K562 (cell line): ENCODE measurements at regions not wholly inside any gene's neighbourhood (a gene's known extent, or its start where the extent isn't known, plus 50 kb on each side); places are given as distances from the start of the nearest gene placed in this dataset.

Experiments
- ATAC-seq: fragments of 200-7000 bp; cut with Tn5 transposase; 3 replicates; pipeline ENCODE4 v1.9.1; 2020; ENCODE audit warnings: moderate library complexity
- BruUV-seq: library from RNA; stranded (reverse); fragments of 400-500 nt; replicated peaks from 2 replicates; lab custom pipeline; 2021; lab: Mats Ljungman, UMichigan
- CTCF ChIA-PET: fragments of 300-600 bp; formaldehyde crosslinking; extraction: SDS; loops from one replicate; lab custom pipeline; 2021; ENCODE audit warnings: low intra/inter-chr PET ratio; lab: Yijun Ruan, JAX
- POLR2A ChIA-PET: fragments of 300-600, 350-650 bp; sonication (Branson Sonifier 250); formaldehyde crosslinking; extraction: SDS; loops from one replicate; lab custom pipeline; 2021; ENCODE audit warnings: antibody characterized with exemption, inconsistent platforms; lab: Yijun Ruan, JAX
- DNase-seq, 4 experiments: peaks; one replicate each; pipeline versions ENCODE4 v3.0.0 to v3.0.0-alpha.2; 2011 to 2018; ENCODE audit warnings: low spot score in 3 of 4, mixed read lengths in 3 of 4; ENCODE audit errors: extremely low read depth in 1 of 4
- FAIRE-seq: peaks from 2 replicates; lab custom pipeline; 2011; peaks lifted over from hg19 to GRCh38; lab: Jason Lieb, UNC
- H2AFZ ChIP-seq: 2 replicates; pipeline ENCODE4 v1.6.0; 2011; ENCODE audit warnings: low read depth, low read length, control low read depth, inconsistent platforms
- H3K27ac ChIP-seq: fragments of 200-600 bp; 3 replicates; pipeline ENCODE4 v1.8.0; 2011; ENCODE audit warnings: low read depth, mild to moderate bottlenecking, control low read depth, inconsistent platforms, low read length, moderate library complexity, mixed read lengths; ENCODE audit errors: extremely low read depth
- H3K27me3 ChIP-seq, 2 experiments: fragments of 300-600 bp in 1 of 2; 2 replicates in 1 of 2; 3 replicates in 1 of 2; pipeline versions ENCODE4 v1.6.0 to v1.8.0; 2011; ENCODE audit warnings: inconsistent platforms in 2 of 2, low read length in 2 of 2, mild to moderate bottlenecking in 1 of 2, mixed read lengths in 1 of 2, moderate library complexity in 1 of 2; ENCODE audit not compliant: control insufficient read depth in 2 of 2, insufficient read depth in 2 of 2
- H3K36me3 ChIP-seq: fragments of 300-600 bp; 3 replicates; pipeline ENCODE4 v1.8.0; 2011; ENCODE audit warnings: mild to moderate bottlenecking, low read length, inconsistent platforms; ENCODE audit not compliant: control insufficient read depth, insufficient read depth
- H3K4me1 ChIP-seq, 2 experiments: fragments of 200-600 bp in 1 of 2; replicated peaks in 1 of 2; 2 replicates in 1 of 2; 3 replicates in 1 of 2; pipeline versions ENCODE4 v1.5.1 to v1.8.0; 2011; ENCODE audit warnings: inconsistent platforms in 2 of 2, low read length in 2 of 2, mild to moderate bottlenecking in 1 of 2, mixed read lengths in 1 of 2, moderate library complexity in 1 of 2; ENCODE audit not compliant: control insufficient read depth in 2 of 2, insufficient read depth in 2 of 2
- H3K4me2 ChIP-seq: 2 replicates; pipeline ENCODE4 v1.6.1; 2011; ENCODE audit warnings: low read length, control low read depth, inconsistent platforms, mixed read lengths; ENCODE audit not compliant: insufficient read depth
- H3K4me3 ChIP-seq: fragments of 200-600 bp; sonication (generic), shearing (Covaris generic); 2 replicates; pipeline ENCODE4 v1.5.1; 2016; ENCODE audit warnings: control low read depth, inconsistent platforms
- H3K79me2 ChIP-seq: fragments of 200-600 bp; 3 replicates; pipeline ENCODE4 v1.8.0; 2011; ENCODE audit warnings: low read length, inconsistent platforms; ENCODE audit not compliant: control insufficient read depth, insufficient read depth
- H3K9ac ChIP-seq, 2 experiments: 2 replicates each; pipeline versions ENCODE4 v1.6.0 to v1.6.1; 2011; ENCODE audit warnings: low read depth in 2 of 2, low read length in 2 of 2, control low read depth in 1 of 2, inconsistent platforms in 1 of 2, mild to moderate bottlenecking in 1 of 2, mixed read lengths in 1 of 2; ENCODE audit not compliant: insufficient read depth in 1 of 2
- H3K9me1 ChIP-seq: one replicate; pipeline ENCODE4 v1.6.0; 2011; ENCODE audit warnings: inconsistent platforms, mild to moderate bottlenecking, low read length, moderate library complexity; ENCODE audit not compliant: control insufficient read depth, insufficient read depth
- H3K9me3 ChIP-seq: replicated peaks from 2 replicates; pipeline ENCODE4 v1.5.1; 2011; ENCODE audit warnings: low read depth, low read length, inconsistent platforms; ENCODE audit not compliant: control insufficient read depth, insufficient read depth
- H4K20me1 ChIP-seq: replicated peaks from 2 replicates; pipeline ENCODE4 v1.6.1; 2011; ENCODE audit warnings: low read length, inconsistent platforms, mixed read lengths; ENCODE audit not compliant: control insufficient read depth, insufficient read depth
- CEBPG ChIP-seq, 3 experiments: fragments of 200-800 bp in 1 of 3; sonication (Bioruptor generic) in 1 of 3; sonication (generic) in 1 of 3; formaldehyde crosslinking in 1 of 3; IDR thresholded peaks in 2 of 3; conservative IDR thresholded peaks in 1 of 3; 2 replicates each; pipeline versions ENCODE4 v1.6.1 to v1.8.0; 2016 to 2022; ENCODE audit warnings: missing compliant biosample characterization in 2 of 3, missing genetic modification characterization in 2 of 3, mild to moderate bottlenecking in 1 of 3, missing genetic modification reagents in 1 of 3
- CHD2 ChIP-seq: IDR thresholded peaks from 2 replicates; pipeline ENCODE4 v1.6.1; 2011; ENCODE audit warnings: low read depth, low read length
- ESRRA ChIP-seq: fragments of 450-650 bp; IDR thresholded peaks from 2 replicates; pipeline ENCODE4 v1.6.1; 2014; ENCODE audit warnings: low read depth, mild to moderate bottlenecking, moderate library complexity, borderline replicate concordance
- FOSL1 ChIP-seq: fragments of 200-800 bp; sonication (Bioruptor generic); conservative IDR thresholded peaks from 2 replicates; pipeline ENCODE4 v1.6.1; 2016; ENCODE audit warnings: missing genetic modification characterization, missing compliant biosample characterization
- FOXK1 ChIP-seq: sonication (generic); formaldehyde crosslinking; IDR thresholded peaks from 2 replicates; pipeline ENCODE4 v1.8.0; 2022; ENCODE audit warnings: missing genetic modification reagents, mild to moderate bottlenecking, borderline replicate concordance
- GTF2B ChIP-seq: IDR thresholded peaks from 2 replicates; pipeline ENCODE4 v1.6.1; 2011; ENCODE audit not compliant: insufficient read length; ENCODE audit errors: extremely low read depth
- JUND ChIP-seq, 2 experiments: IDR thresholded peaks; 2 replicates in 1 of 2; 3 replicates in 1 of 2; pipeline ENCODE4 v1.6.1; 2011; ENCODE audit warnings: borderline replicate concordance in 2 of 2, low read depth in 2 of 2, low read length in 2 of 2, improper control_type of control experiment in 1 of 2, missing biosample characterization in 1 of 2, missing genetic modification characterization in 1 of 2, missing genetic modification reagents in 1 of 2
- KLF16 ChIP-seq: IDR thresholded peaks from 2 replicates; pipeline ENCODE4 v1.6.1; 2016; ENCODE audit warnings: antibody characterized with exemption
- L3MBTL2 ChIP-seq: fragments of 450-650 bp; IDR thresholded peaks from 2 replicates; pipeline ENCODE4 v1.6.1; 2016; ENCODE audit warnings: mild to moderate bottlenecking, moderate library complexity
- MLLT1 ChIP-seq, 2 experiments: fragments of 450-650 bp; IDR thresholded peaks; 2 replicates each; pipeline ENCODE4 v1.6.1; 2016
- MTF1 ChIP-seq: fragments of 250-450 bp; sonication (Bioruptor Pico); IDR thresholded peaks from 2 replicates; pipeline ENCODE4 v1.9.0; 2021; ENCODE audit warnings: moderate library complexity, mild to moderate bottlenecking, inconsistent platforms, borderline replicate concordance
- POLR2A ChIP-seq: fragments of 450-650 bp; conservative IDR thresholded peaks from 2 replicates; pipeline ENCODE4 v1.6.1; 2016
- RAD51 ChIP-seq: fragments of 450-650 bp; IDR thresholded peaks from 2 replicates; pipeline ENCODE4 v1.7.1; 2016; ENCODE audit warnings: low read depth, mild to moderate bottlenecking, borderline replicate concordance
- SMAD2 ChIP-seq: fragments of 150-350 bp; IDR thresholded peaks from 2 replicates; pipeline ENCODE4 v1.6.1; 2014; ENCODE audit warnings: low read depth, mild to moderate bottlenecking, low read length
- SRSF1 ChIP-seq: fragments of 200-400 bp; formaldehyde crosslinking; IDR thresholded peaks from 2 replicates; pipeline ENCODE4 v1.6.1; 2017; ENCODE audit warnings: mild to moderate bottlenecking, low read depth, low read length, moderate library complexity
- TBP ChIP-seq: optimal IDR thresholded peaks from 2 replicates; pipeline ENCODE3; 2011; ENCODE audit warnings: low read depth, low read length, improper control_type of control experiment
- TOE1 ChIP-seq, 2 experiments: fragments of 450-650 bp in 1 of 2; sonication (generic) in 1 of 2; formaldehyde crosslinking in 1 of 2; IDR thresholded peaks; 2 replicates each; pipeline versions ENCODE4 v1.7.1 to v1.8.0; 2016 to 2022; ENCODE audit warnings: borderline replicate concordance in 2 of 2, mild to moderate bottlenecking in 2 of 2, antibody characterized with exemption in 1 of 2, inconsistent platforms in 1 of 2, low read depth in 1 of 2, missing genetic modification reagents in 1 of 2, moderate library complexity in 1 of 2
- ZFPM2 ChIP-seq: fragments of 250-450 bp; sonication (Bioruptor Pico); IDR thresholded peaks from 2 replicates; pipeline ENCODE4 v1.5.1; 2022; ENCODE audit warnings: mild to moderate bottlenecking
- ZKSCAN8 ChIP-seq: fragments of 200-800 bp; sonication (Bioruptor generic); IDR thresholded peaks from 2 replicates; pipeline ENCODE4 v1.6.1; 2016; ENCODE audit warnings: missing genetic modification characterization, missing compliant biosample characterization
- ZNF668 ChIP-seq: fragments of 250-450 bp; sonication (Bioruptor Pico); IDR thresholded peaks from 2 replicates; pipeline ENCODE4 v1.8.0; 2022; ENCODE audit warnings: mild to moderate bottlenecking, inconsistent platforms
- WGBS: fragments of 100-300 bp; shearing (Covaris generic); methylation state at CpG from one replicate; pipeline ENCODE4 v1.1.6; 2016; ENCODE audit warnings: low coverage, mixed read lengths; ENCODE audit not compliant: insufficient coverage; ENCODE audit errors: missing lambda C conversion rate; 5-methylcytosine and 5-hydroxymethylcytosine counted together
- in situ Hi-C: fragments of 300-500 bp; cut with MboI; formaldehyde crosslinking; loops from 4 replicates; pipeline ENCODE4 v1.15.0; 2018; ENCODE audit warnings: inconsistent platforms, mixed read lengths
- intact Hi-C: fragments of 100-400 bp; cut with micrococcal nuclease; formaldehyde crosslinking; loops from 2 replicates; pipeline ENCODE4 v1.14.2; 2022

GRCh38 chr3:56928379-56929068 is 126.8 kb upstream of the ARHGEF3 start:
- H3K27me3 ChIP-seq, result no peaks in the 10 kb centered on the region; a peak in 1 of 5 replicates
- H3K27ac ChIP-seq, result no peak overlapping the region
- no peaks in the 10 kb centered on the region for H3K9me3 ChIP-seq
- no peak overlapping the region for H3K4me2 ChIP-seq
- WGBS, result 0% methylated on average over 2 of the region's 3 CpGs
- H4K20me1 ChIP-seq, result no peaks in the 10 kb centered on the region
- DNase-seq (peak in 1 of 4 experiments; percentile 10), FAIRE-seq (no peak), ATAC-seq (no peak)
- H3K9ac ChIP-seq, result no peak overlapping the region
- no peak overlapping the region for H3K4me3 ChIP-seq
- in situ Hi-C loops, result no loop called here
- no peaks in the 10 kb centered on the region for H3K9me1 ChIP-seq
- BruUV-seq, result no TSS peak
- no peak overlapping the region for H2AFZ ChIP-seq
- intact Hi-C loops, result no loop called here
- H3K4me1 ChIP-seq, result no peaks in the 10 kb centered on the region
- ChIA-PET POLR2A (interaction anchor here (0.6 to 0.9 kb wide), 2 partner anchors 46 to 79 kb away, joined by 3 to 4 read pairs; no protein-coding TSS in a partner anchor), CTCF (no interaction called here)
- H3K79me2 ChIP-seq, result no peaks in the 10 kb centered on the region
- no peaks in the 10 kb centered on the region for H3K36me3 ChIP-seq
- TF ChIP-seq FOXK1 (CRISPR knock-in tag) (no peak), TOE1 (IDR thresholded peaks at IDR 0.05; ENCODE audit: borderline replicate concordance) (no peak), TOE1 (CRISPR knock-in tag; IDR thresholded peaks at IDR 0.05; ENCODE audit: borderline replicate concordance, low read depth) (no peak), L3MBTL2 (no peak), TBP (no peak), CEBPG (CRISPR knock-in tag; IDR thresholded peaks at IDR 0.05) (no peak), CEBPG (tag; conservative IDR thresholded peaks at IDR 0.05 in 1 of 2, IDR thresholded peaks at IDR 0.05 in 1 of 2) (no peak), CHD2 (no peak), ESRRA (peak; percentile 87), ZNF668 (no peak), ZKSCAN8 (no peak), SMAD2 (no peak), SRSF1 (no peak), FOSL1 (tag) (peak; percentile 46; the same call in 1 of the 2 replicates), MTF1 (no peak), JUND (IDR thresholded peaks at IDR 0.05; ENCODE audit: borderline replicate concordance, low read depth, low read length) (peak; percentile 58), JUND (tag; IDR thresholded peaks at IDR 0.05; ENCODE audit: borderline replicate concordance, low read depth, low read length) (peak; percentile 29; the same call in 1 of the 3 replicates), RAD51 (no peak), ZFPM2 (no peak), KLF16 (no peak), MLLT1 (IDR thresholded peaks at IDR 0.05) (no peak), GTF2B (no peak), POLR2A (no peak)
